ENCODE measurements at regions not wholly inside any gene's neighbourhood (a gene's known extent, or its start where the extent isn't known, plus 50 kb on each side); places are given as distances from the start of the nearest gene placed in this dataset.

GRCh38 chr2:133766164-133766832 lies 198.0 kb upstream of the NCKAP5 start:
- no peak for TF ChIP-seq CTCF (IDR thresholded peaks at IDR 0.05; ENCODE audit: low read depth, low read length)
- no peak for DNase-seq (ENCODE audit: low read depth, low spot score)
- in situ Hi-C loops (cut with HindIII; ENCODE audit: low sequenced_read_pairs): no loop called here
- H3K4me3 ChIP-seq (ENCODE audit: low read depth, low read length): no peak overlapping the region

GRCh38 chr2:133768256-133768655 lies 200.0 kb upstream of the NCKAP5 start:
- no peak for TF ChIP-seq CTCF (IDR thresholded peaks at IDR 0.05; ENCODE audit: low read depth, low read length)
- no peak for DNase-seq (ENCODE audit: low read depth, low spot score)
- in situ Hi-C loops (cut with HindIII; ENCODE audit: low sequenced_read_pairs): no loop called here
- H3K4me3 ChIP-seq (ENCODE audit: low read depth, low read length): no peak overlapping the region

- DNase-seq (ENCODE audit: low read depth, low spot score): no peak
- no peak overlapping the region for H3K4me3 ChIP-seq (ENCODE audit: low read depth, low read length)
- TF ChIP-seq CTCF (IDR thresholded peaks at IDR 0.05; ENCODE audit: low read depth, low read length): no peak
- in situ Hi-C loops (cut with HindIII; ENCODE audit: low sequenced_read_pairs): no loop called here
Observed at GRCh38 chr2:133768658-133769435, 200.6 kb upstream of the NCKAP5 start.

GRCh38 chr2:133773854-133774653 lies 205.8 kb upstream of the NCKAP5 start:
- no peak for TF ChIP-seq CTCF (IDR thresholded peaks at IDR 0.05; ENCODE audit: low read depth, low read length)

GRCh38 chr2:133774654-133775015 lies 206.4 kb upstream of the NCKAP5 start:
- in situ Hi-C loops (cut with HindIII; ENCODE audit: low sequenced_read_pairs): no loop called here
- DNase-seq (ENCODE audit: low read depth, low spot score): peak; percentile 53
- no peak overlapping the region for H3K4me3 ChIP-seq (ENCODE audit: low read depth, low read length)
- TF ChIP-seq CTCF (IDR thresholded peaks at IDR 0.05; ENCODE audit: low read depth, low read length): no peak

More at GRCh38 chr2:133773854-133774653, 205.8 kb upstream of the NCKAP5 start:
- DNase-seq (ENCODE audit: low read depth, low spot score): no peak
- in situ Hi-C loops (cut with HindIII; ENCODE audit: low sequenced_read_pairs): no loop called here
- no peak overlapping the region for H3K4me3 ChIP-seq (ENCODE audit: low read depth, low read length)

GRCh38 chr2:133776936-133777573 lies 208.8 kb upstream of the NCKAP5 start:
- TF ChIP-seq CTCF (IDR thresholded peaks at IDR 0.05; ENCODE audit: low read depth, low read length): no peak
- H3K4me3 ChIP-seq (ENCODE audit: low read depth, low read length): no peak overlapping the region
- in situ Hi-C loops (cut with HindIII; ENCODE audit: low sequenced_read_pairs): no loop called here
- no peak for DNase-seq (ENCODE audit: low read depth, low spot score)

Measured in astrocyte of the spinal cord (primary cell).